ENCODE measurements at regions not wholly inside any gene's neighbourhood (a gene's known extent, or its start where the extent isn't known, plus 50 kb on each side); places are given as distances from the start of the nearest gene placed in this dataset.
"Not testable (repeated sequence)": the region's sequence is repeated elsewhere in the genome, so short reads cannot be mapped to it uniquely, and the experiment has no call there.

DNA sequence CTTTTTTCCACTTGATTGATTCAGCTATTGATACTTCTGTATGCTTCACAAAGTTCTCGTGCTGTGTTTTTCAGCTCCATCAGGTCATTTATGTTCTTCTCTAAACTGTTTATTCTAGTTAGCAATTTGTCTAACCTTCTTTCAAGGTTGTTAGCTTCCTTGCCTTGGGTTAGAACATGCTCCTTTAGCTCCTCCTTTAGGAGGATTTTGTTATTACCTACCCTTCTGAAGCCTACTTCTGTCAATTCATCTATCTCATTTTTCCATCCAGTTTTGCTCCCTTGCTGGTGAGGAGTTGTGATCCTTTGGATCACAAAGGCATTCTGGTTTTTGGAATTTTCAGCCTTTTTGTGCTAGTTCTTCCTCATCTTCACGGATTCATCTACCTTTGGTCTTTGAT is 344.7 kb upstream of the CLEC14A start:
- DNase-seq (ENCODE audit: low read depth in 1 of 2, low spot score in 2 of 2); H4K20me1 ChIP-seq (replicated peaks in 1 of 2; ENCODE audit: control insufficient read depth in 1 of 2, insufficient read depth in 2 of 2, low read length in 2 of 2); H2BK120ac ChIP-seq (replicated peaks; ENCODE audit: low read depth, low read length); H3K4me3 ChIP-seq (ENCODE audit: extremely low read depth in 1 of 4, insufficient read depth in 2 of 4, low read depth in 3 of 4, low read length in 4 of 4); H3K23me2 ChIP-seq (ENCODE audit: low read depth, low read length); H3K79me1 ChIP-seq (ENCODE audit: low read depth, low read length); H3K4me1 ChIP-seq (replicated peaks in 1 of 4; ENCODE audit: control insufficient read depth in 3 of 4, insufficient read depth in 4 of 4, low read length in 3 of 4); H2AFZ ChIP-seq (ENCODE audit: low read length); H3K9ac ChIP-seq (replicated peaks in 1 of 4; ENCODE audit: extremely low read depth in 1 of 4, low read depth in 3 of 4, low read length in 3 of 4); H2BK15ac ChIP-seq (ENCODE audit: low read length); H3K56ac ChIP-seq (replicated peaks; ENCODE audit: insufficient read length, low read depth, low read length); H3K23ac ChIP-seq (ENCODE audit: insufficient read length); H2AK5ac ChIP-seq (ENCODE audit: low read depth, low read length); H2BK20ac ChIP-seq (ENCODE audit: low read length); H4K91ac ChIP-seq (replicated peaks; ENCODE audit: insufficient read length, low read length); H3K4ac ChIP-seq (replicated peaks; ENCODE audit: insufficient read length, low read depth, low read length); H3K4me2 ChIP-seq (ENCODE audit: insufficient read depth in 1 of 2, low read depth in 2 of 2, low read length in 2 of 2); H3K9me3 ChIP-seq (ENCODE audit: insufficient read depth in 2 of 2, low read depth in 1 of 2, low read length in 1 of 2); H3K27me3 ChIP-seq (replicated peaks in 1 of 4; ENCODE audit: control insufficient read depth in 3 of 4, extremely low read depth in 1 of 4, insufficient read depth in 3 of 4, low read length in 3 of 4); H4K8ac ChIP-seq (ENCODE audit: extremely low read depth, insufficient read depth, low read length); H4K5ac ChIP-seq (ENCODE audit: insufficient read length, low read depth, low read length); H2BK12ac ChIP-seq (ENCODE audit: low read depth, low read length); H3K14ac ChIP-seq (ENCODE audit: insufficient read length); H3K79me2 ChIP-seq (ENCODE audit: control insufficient read depth in 1 of 2, insufficient read depth in 2 of 2, low read length in 2 of 2); H3K27ac ChIP-seq (ENCODE audit: low read depth, low read length); H3K36me3 ChIP-seq (ENCODE audit: control insufficient read depth in 2 of 4, insufficient read depth in 4 of 4, low read length in 3 of 4); H2BK5ac ChIP-seq (ENCODE audit: low read depth, low read length); H3K18ac ChIP-seq (ENCODE audit: extremely low read depth, low read length): not testable (repeated sequence)
- 64% methylated on average over 2 of the region's 2 CpGs; no CpG with 5 or more reads in 1 of the 2 experiments for WGBS, 2 experiments (ENCODE audit: extremely low coverage in 1 of 2, insufficient coverage in 1 of 2, insufficient read length in 1 of 2, insufficient replicate concordance in 2 of 2, low coverage in 1 of 2, low lambda C conversion rate in 2 of 2, missing lambda C conversion rate in 1 of 2)
- ChIA-PET CTCF (ENCODE audit: partially characterized antibody) (interaction anchor here (0.5 to 2.1 kb wide), 15 partner anchors 8 to 1146 kb away, joined by 3 to 11 read pairs (median 4); no protein-coding TSS in a partner anchor), POLR2A (ENCODE audit: partially characterized antibody) (interaction anchor here (1.1 to 2.1 kb wide), 3 partner anchors 396 to 400 kb away, joined by 4 to 7 read pairs (median 5); no protein-coding TSS in a partner anchor)
- TF ChIP-seq, protein P1, sequence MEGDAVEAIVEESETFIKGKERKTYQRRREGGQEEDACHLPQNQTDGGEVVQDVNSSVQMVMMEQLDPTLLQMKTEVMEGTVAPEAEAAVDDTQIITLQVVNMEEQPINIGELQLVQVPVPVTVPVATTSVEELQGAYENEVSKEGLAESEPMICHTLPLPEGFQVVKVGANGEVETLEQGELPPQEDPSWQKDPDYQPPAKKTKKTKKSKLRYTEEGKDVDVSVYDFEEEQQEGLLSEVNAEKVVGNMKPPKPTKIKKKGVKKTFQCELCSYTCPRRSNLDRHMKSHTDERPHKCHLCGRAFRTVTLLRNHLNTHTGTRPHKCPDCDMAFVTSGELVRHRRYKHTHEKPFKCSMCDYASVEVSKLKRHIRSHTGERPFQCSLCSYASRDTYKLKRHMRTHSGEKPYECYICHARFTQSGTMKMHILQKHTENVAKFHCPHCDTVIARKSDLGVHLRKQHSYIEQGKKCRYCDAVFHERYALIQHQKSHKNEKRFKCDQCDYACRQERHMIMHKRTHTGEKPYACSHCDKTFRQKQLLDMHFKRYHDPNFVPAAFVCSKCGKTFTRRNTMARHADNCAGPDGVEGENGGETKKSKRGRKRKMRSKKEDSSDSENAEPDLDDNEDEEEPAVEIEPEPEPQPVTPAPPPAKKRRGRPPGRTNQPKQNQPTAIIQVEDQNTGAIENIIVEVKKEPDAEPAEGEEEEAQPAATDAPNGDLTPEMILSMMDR (IDR thresholded peaks at IDR 0.05; ENCODE audit: control extremely low read depth in 1 of 3, insufficient read depth in 1 of 3, low read depth in 1 of 3, low read length in 3 of 3) = peak in 2 of 3 experiments; percentile 29 to 56; a peak in 2 of 4 replicates
- peak; percentile 71 to 75 for TF ChIP-seq RAD21 (IDR thresholded peaks at IDR 0.05 in 1 of 2, conservative IDR thresholded peaks at IDR 0.05 in 1 of 2; ENCODE audit: low read depth in 2 of 2, low read length in 2 of 2)
- FAIRE-seq = peak; percentile 50

Data from H1 (cell line).